Gastrocnemius medialis (tissue), 4 donors: ENCODE measurements at regions not wholly inside any gene's neighbourhood (a gene's known extent, or its start where the extent isn't known, plus 50 kb on each side); places are given as distances from the start of the nearest gene placed in this dataset.
"Not testable (repeated sequence)": the region's sequence is repeated elsewhere in the genome, so short reads cannot be mapped to it uniquely, and the experiment has no call there.

Experiments
- ATAC-seq, 2 donors: fragments of 150-250 bp; one replicate each; pipeline ENCODE4 v1.9.1; 2016
- DNase-seq, 2 donors: peaks; one replicate each; pipeline ENCODE4 v3.0.0-alpha.2; 2019
- H3K27ac ChIP-seq, 4 donors: fragments of 200-600 bp; sonication (generic); 1 replicate in 1 of 4; 2 replicates in 3 of 4; pipeline ENCODE4 v1.5.1; 2016 to 2018; ENCODE audit warnings: mild to moderate bottlenecking in 2 of 4, moderate library complexity in 1 of 4
- H3K27me3 ChIP-seq, 3 donors: fragments of 200-600 bp; sonication (generic) in 2 of 3; 1 replicate in 1 of 3; 2 replicates in 2 of 3; pipeline versions ENCODE4 v1.5.1 to v1.6.0; 2016 to 2019; ENCODE audit warnings: mild to moderate bottlenecking in 1 of 3, moderate library complexity in 1 of 3
- H3K36me3 ChIP-seq, 2 donors: fragments of 200-600 bp; sonication (generic) in 1 of 2; one replicate each; pipeline ENCODE4 v1.5.1; 2017 to 2018
- H3K4me1 ChIP-seq, 2 donors: fragments of 200-600 bp; sonication (generic) in 1 of 2; one replicate each; pipeline ENCODE4 v1.5.1; 2016 to 2017; ENCODE audit warnings: mild to moderate bottlenecking in 2 of 2
- H3K4me3 ChIP-seq, 4 donors: fragments of 200-600 bp; sonication (generic) in 3 of 4; 1 replicate in 1 of 4; 2 replicates in 3 of 4; pipeline ENCODE4 v1.5.1; 2016 to 2019; ENCODE audit warnings: mild to moderate bottlenecking in 2 of 4
- H3K9me3 ChIP-seq, 3 donors: fragments of 200-600 bp; sonication (generic) in 2 of 3; 1 replicate in 1 of 3; 2 replicates in 2 of 3; pipeline ENCODE4 v1.5.1; 2016 to 2019
- in situ Hi-C, 4 donors: fragments of 200-750 bp; cut with MboI; loops; one replicate each; pipeline versions ENCODE4 v1.15.0 to v1.8.0; 2017; ENCODE audit warnings: low sequenced_read_pairs in 4 of 4
- intact Hi-C: fragments of 100-400 bp; cut with DNase I; formaldehyde crosslinking; loops from one replicate; pipeline ENCODE4 v1.15.1; 2023; ENCODE audit warnings: low total_unique reads

GRCh38 chr21:6125549-6126240 is 4395.7 kb upstream of the TPTE start:
- H3K4me1 ChIP-seq, H3K36me3 ChIP-seq, H3K27ac ChIP-seq, H3K4me3 ChIP-seq, DNase-seq, ATAC-seq, intact Hi-C loops, in situ Hi-C loops, H3K27me3 ChIP-seq, H3K9me3 ChIP-seq: not testable (repeated sequence)

- H3K4me1 ChIP-seq, DNase-seq, in situ Hi-C loops, H3K36me3 ChIP-seq, intact Hi-C loops, H3K9me3 ChIP-seq, ATAC-seq, H3K27ac ChIP-seq, H3K4me3 ChIP-seq, H3K27me3 ChIP-seq: not testable (repeated sequence)
These were observed 4394.2 kb upstream of the TPTE start for GRCh38 chr21:6126976-6127732.

GRCh38 chr21:6130734-6131133 is 4390.6 kb upstream of the TPTE start:
- H3K4me3 ChIP-seq, H3K27me3 ChIP-seq, DNase-seq, H3K36me3 ChIP-seq, ATAC-seq, H3K9me3 ChIP-seq, H3K4me1 ChIP-seq, intact Hi-C loops, H3K27ac ChIP-seq, in situ Hi-C loops: not testable (repeated sequence)

GRCh38 chr21:6133373-6133772 is 4388.0 kb upstream of the TPTE start:
- H3K4me3 ChIP-seq, H3K27ac ChIP-seq, H3K4me1 ChIP-seq, DNase-seq, in situ Hi-C loops, intact Hi-C loops, H3K9me3 ChIP-seq, H3K36me3 ChIP-seq, H3K27me3 ChIP-seq: not testable (repeated sequence)
- ATAC-seq: peak in 1 of 2 donors; percentile 38

GRCh38 chr21:6133852-6134630 is 4387.3 kb upstream of the TPTE start:
- ATAC-seq: peak; percentile 65 to 80
- H3K36me3 ChIP-seq, DNase-seq, H3K9me3 ChIP-seq, H3K4me1 ChIP-seq, H3K27me3 ChIP-seq, in situ Hi-C loops, intact Hi-C loops, H3K4me3 ChIP-seq, H3K27ac ChIP-seq: not testable (repeated sequence)

GRCh38 chr21:6136732-6137131 is 4384.7 kb upstream of the TPTE start:
- H3K36me3 ChIP-seq, H3K4me1 ChIP-seq, ATAC-seq, DNase-seq, in situ Hi-C loops, H3K4me3 ChIP-seq, H3K27me3 ChIP-seq, H3K27ac ChIP-seq, intact Hi-C loops, H3K9me3 ChIP-seq: not testable (repeated sequence)

- H3K36me3 ChIP-seq, H3K4me3 ChIP-seq, H3K27ac ChIP-seq, in situ Hi-C loops, DNase-seq, intact Hi-C loops, H3K4me1 ChIP-seq, H3K9me3 ChIP-seq, H3K27me3 ChIP-seq, ATAC-seq: not testable (repeated sequence)
These were observed 4382.9 kb upstream of the TPTE start for GRCh38 chr21:6138244-6139136.

GRCh38 chr21:6139331-6139730 is 4382.1 kb upstream of the TPTE start:
- intact Hi-C loops, H3K9me3 ChIP-seq, H3K27me3 ChIP-seq, DNase-seq, H3K36me3 ChIP-seq, H3K4me1 ChIP-seq, H3K4me3 ChIP-seq, H3K27ac ChIP-seq, ATAC-seq, in situ Hi-C loops: not testable (repeated sequence)

- H3K27me3 ChIP-seq, H3K27ac ChIP-seq, H3K36me3 ChIP-seq, H3K9me3 ChIP-seq, ATAC-seq, H3K4me3 ChIP-seq, intact Hi-C loops, in situ Hi-C loops, H3K4me1 ChIP-seq, DNase-seq: not testable (repeated sequence)
These were observed 4381.5 kb upstream of the TPTE start for GRCh38 chr21:6139862-6140261.

- H3K4me1 ChIP-seq, H3K27ac ChIP-seq, H3K9me3 ChIP-seq, H3K4me3 ChIP-seq, ATAC-seq, intact Hi-C loops, DNase-seq, H3K27me3 ChIP-seq, in situ Hi-C loops, H3K36me3 ChIP-seq: not testable (repeated sequence)
These were observed 4380.8 kb upstream of the TPTE start for GRCh38 chr21:6140467-6141137.
